ENCODE measurements at regions not wholly inside any gene's neighbourhood (a gene's known extent, or its start where the extent isn't known, plus 50 kb on each side); places are given as distances from the start of the nearest gene placed in this dataset.
A peak's percentile ranks its signal among the peaks of the same experiment; 100 is the strongest.
"Not testable (repeated sequence)": the region's sequence is repeated elsewhere in the genome, so short reads cannot be mapped to it uniquely, and the experiment has no call there.

- DNase-seq (ENCODE audit: low read depth) = no peak
Measured at GRCh38 chr6:19156443-19156842, 680.7 kb upstream of the ID4 start.

- no peak for DNase-seq (ENCODE audit: low read depth)
Measured at GRCh38 chr6:19157486-19157885, 679.7 kb upstream of the ID4 start.

- no peak for DNase-seq (ENCODE audit: low read depth)
Measured at GRCh38 chr6:19158586-19158985, 678.6 kb upstream of the ID4 start.

- DNase-seq (ENCODE audit: low read depth) = peak; percentile 13
Measured at GRCh38 chr6:19159089-19159488, 678.1 kb upstream of the ID4 start.

- no peak for DNase-seq (ENCODE audit: low read depth)
Measured at GRCh38 chr6:19159561-19159960, 677.6 kb upstream of the ID4 start.

DNA sequence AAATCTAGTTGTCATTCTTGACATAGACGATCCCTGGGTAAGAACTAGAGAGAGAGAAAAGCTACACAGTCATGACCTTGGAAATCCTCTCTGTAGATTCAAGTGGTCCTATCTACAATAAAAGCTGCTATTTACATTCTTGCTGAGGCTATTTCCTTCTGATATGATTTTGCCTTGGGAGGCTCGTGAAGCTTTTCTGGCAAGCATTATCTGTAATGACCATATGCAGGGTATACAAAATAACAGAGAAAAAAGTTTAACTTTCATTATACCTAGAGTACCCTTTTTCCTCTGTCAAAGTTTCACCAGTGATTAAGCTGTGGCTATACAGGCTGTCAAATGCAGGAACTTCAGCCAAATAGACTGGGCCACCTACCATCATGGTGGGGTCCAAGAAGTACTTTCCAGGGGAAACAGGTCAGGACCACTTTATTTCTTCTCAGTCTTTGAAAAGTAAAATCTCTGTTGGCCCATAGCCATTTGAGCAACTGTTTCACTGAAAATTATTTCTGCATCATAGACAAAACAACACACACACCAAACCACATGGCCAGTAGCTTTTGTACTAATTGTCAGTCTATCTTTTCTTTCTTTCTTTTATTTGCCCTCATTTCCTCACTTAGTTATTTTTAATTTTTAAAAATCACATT, 677.0 kb upstream of the ID4 start:
- DNase-seq (ENCODE audit: low read depth) = no peak

DNA sequence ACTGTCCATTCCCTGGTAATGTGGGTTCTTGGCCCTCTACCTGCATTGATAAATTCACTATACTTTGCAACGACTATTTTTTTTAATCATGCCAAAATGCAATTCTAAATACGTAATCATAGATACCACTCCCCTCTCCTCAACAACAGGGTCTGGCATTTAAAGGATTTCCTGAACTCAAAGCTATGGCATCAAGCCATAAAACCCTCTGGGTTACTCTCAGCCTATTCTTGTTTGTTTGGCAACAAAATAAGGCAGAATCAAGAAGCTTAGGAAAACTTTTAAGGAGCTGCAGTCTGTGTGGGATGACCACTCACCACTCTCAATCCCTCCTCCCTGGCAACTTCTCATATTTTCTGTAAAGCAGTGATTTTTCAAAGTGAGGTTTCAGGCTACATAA, 669.9 kb upstream of the ID4 start:
- DNase-seq (ENCODE audit: low read depth) = no peak

- DNase-seq (ENCODE audit: low read depth) = no peak
Measured at GRCh38 chr6:19169366-19169765, 667.8 kb upstream of the ID4 start.

- no peak for DNase-seq (ENCODE audit: low read depth)
Measured at GRCh38 chr6:19175023-19175422, 662.1 kb upstream of the ID4 start.

- DNase-seq (ENCODE audit: low read depth) = peak; percentile 4
Measured at GRCh38 chr6:19180348-19181072, 656.7 kb upstream of the ID4 start.

- no peak for DNase-seq (ENCODE audit: low read depth)
Measured at GRCh38 chr6:19181211-19181610, 656.0 kb upstream of the ID4 start.

GRCh38 chr6:19193624-19194023, 643.5 kb upstream of the ID4 start:
- no peak for DNase-seq (ENCODE audit: low read depth)

DNA sequence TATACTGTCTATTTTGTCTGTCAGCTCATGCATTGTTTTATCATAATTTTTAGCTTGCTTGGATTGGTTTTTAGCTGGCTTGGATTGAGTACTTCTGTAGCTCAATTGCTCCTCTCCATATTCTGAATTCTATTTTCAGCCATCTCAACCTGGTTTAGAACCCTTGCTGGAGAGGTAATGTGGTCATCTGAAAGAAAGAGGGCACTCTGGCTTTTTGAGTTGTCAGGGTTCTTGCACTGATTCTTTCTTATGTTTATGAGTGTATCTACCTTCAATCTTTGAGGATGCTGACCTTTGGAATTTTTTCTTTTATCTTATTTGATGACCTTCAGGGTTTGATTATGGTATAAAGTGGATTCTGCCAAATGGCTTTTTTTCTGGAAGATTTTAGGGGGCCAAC, 632.7 kb upstream of the ID4 start:
- DNase-seq (ENCODE audit: low read depth) = peak; percentile 2

- no peak for DNase-seq (ENCODE audit: low read depth)
Measured at GRCh38 chr6:19205076-19205475, 632.1 kb upstream of the ID4 start.

GRCh38 chr6:19209202-19209601, 628.0 kb upstream of the ID4 start:
- DNase-seq (ENCODE audit: low read depth) = peak; percentile 3

GRCh38 chr6:19210849-19211590, 626.1 kb upstream of the ID4 start:
- no peak for DNase-seq (ENCODE audit: low read depth)

DNA sequence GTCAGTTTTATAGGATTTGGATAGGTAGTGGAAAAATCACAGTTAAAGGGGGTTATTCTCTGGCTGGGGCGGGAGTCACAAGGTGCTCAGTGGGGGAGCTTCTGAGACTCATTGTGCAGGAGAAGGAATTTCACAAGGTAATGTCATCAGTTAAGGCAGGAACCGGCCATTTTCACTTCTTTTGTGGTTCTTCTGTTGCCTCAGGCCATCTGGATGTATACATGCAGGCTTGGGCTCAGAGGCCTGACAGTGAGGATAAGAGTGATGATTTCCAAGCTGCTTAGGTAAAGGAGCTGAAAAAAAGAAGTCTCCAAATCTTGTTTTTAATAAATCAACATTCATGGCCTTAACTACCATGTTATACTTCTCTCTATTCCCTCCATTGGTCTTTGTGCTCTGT, 622.9 kb upstream of the ID4 start:
- DNase-seq (ENCODE audit: low read depth) = no peak

- DNase-seq (ENCODE audit: low read depth) = no peak
Measured at GRCh38 chr6:19219931-19220330, 617.2 kb upstream of the ID4 start.

DNA sequence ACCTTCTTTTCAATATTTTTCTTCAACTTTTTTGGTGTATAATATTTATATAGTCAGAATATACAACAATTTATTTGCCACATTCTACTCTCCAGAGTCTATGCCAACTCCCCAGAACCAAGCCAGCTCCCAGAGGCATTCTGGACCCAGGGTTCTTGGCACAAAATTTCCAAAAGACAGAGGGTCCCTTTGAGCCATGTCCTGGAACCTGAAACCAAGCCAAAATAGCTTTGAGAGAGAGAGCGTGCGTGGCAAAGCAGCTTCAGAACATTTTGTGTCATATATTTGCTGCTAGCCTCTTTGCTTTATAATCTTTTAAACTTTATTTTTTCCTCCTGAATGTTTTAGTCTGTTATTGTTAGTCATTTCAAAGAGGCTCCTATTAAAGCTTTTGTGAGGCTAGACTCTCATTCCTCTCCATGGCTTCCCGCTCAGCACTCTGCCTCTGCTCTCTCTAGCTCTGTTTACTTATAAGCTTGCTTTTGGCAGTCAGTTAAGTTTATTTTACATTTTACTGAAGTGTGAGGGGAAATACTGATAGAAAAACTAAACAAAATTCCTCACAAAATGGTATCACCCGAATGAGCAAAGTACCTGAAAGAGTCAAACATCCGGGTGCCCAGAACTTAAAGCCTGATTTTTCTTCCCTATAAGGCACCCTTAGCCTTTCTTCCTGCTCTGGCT, 605.1 kb upstream of the ID4 start:
- DNase-seq (ENCODE audit: low read depth) = no peak

DNA sequence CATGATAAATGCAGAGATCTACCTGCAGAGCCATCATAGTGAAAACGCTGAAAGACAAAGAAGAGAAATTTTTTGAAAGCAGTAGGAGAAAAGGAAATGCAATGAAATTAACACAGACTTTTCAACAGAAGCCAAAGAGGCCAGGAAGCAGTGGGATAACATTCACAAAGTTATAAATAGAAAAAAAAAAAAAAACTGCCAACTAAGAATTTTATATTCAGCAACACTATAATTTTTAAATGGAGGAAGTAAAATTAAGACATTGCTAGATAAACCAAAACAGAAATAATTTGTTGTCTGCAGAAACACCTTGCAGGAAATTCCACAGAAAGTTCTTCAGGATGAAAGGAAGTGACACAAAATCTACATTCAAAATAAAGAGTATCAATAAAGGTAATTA, 591.5 kb upstream of the ID4 start:
- no peak for DNase-seq (ENCODE audit: low read depth)

DNA sequence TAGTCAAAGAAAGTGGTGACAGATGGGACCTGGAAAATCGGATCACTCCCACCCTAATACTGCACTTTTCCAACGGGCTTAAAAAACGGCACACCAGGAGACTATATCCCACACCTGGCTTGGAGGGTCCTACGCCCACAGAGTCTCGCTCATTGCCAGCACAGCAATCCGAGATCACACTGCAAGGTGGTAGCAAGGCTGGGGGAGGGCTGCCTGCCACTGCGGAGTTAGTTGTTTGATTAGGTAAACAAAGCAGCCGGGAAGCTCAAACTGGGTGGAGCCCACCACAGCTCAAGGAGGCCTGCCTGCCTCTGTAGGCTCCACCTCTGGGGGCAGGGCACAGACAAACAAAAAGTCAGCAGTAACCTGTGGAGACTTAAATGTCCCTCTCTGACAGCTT, 590.0 kb upstream of the ID4 start:
- DNase-seq (ENCODE audit: low read depth) = not testable (repeated sequence)

DNA sequence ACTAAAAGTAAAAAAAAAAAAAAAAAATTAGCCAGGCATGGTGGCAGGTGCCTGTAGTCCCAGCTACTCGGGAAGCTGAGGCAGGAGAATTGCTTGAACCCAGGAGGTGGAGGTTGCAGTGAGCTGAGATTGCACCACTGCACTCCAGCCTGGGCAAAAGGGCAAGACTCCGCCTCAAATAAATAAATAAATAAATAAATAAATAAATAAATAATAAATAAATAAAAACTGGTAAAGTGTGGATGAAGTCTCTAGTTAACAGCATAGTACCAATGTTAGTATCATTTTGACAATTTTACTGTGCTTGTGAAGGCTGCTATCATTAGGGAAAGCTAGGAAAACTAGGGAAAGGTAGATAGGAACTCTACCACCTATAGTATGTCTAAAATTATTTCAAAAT, 581.0 kb upstream of the ID4 start:
- not testable (repeated sequence) for DNase-seq (ENCODE audit: low read depth)

- DNase-seq (ENCODE audit: low read depth) = no peak
Measured at GRCh38 chr6:19261642-19262041, 575.5 kb upstream of the ID4 start.

Data from iris pigment epithelial cell (primary cell).